Activated CD4-positive, alpha-beta T cell treated with anti-CD3 and anti-CD28 coated beads for 1 hour (primary cell): ENCODE measurements at regions not wholly inside any gene's neighbourhood (a gene's known extent, or its start where the extent isn't known, plus 50 kb on each side); places are given as distances from the start of the nearest gene placed in this dataset.

Experiments
- DNase-seq: peaks from one replicate; pipeline ENCODE4 v3.0.0-alpha.2; 2020

- DNase-seq: no peak
Observed at GRCh38 chr2:239537633-239538356, 137.0 kb upstream of the HDAC4 start.

GRCh38 chr2:239536186-239536585 lies 135.4 kb upstream of the HDAC4 start:
- no peak for DNase-seq

GRCh38 chr2:239535413-239536144 lies 134.8 kb upstream of the HDAC4 start:
- no peak for DNase-seq

GRCh38 chr2:239534581-239535412 lies 134.0 kb upstream of the HDAC4 start:
- no peak for DNase-seq

GRCh38 chr2:239533569-239534316 lies 132.9 kb upstream of the HDAC4 start:
- no peak for DNase-seq

GRCh38 chr2:239532859-239533258 lies 132.0 kb upstream of the HDAC4 start:
- no peak for DNase-seq

GRCh38 chr2:239532250-239532649 lies 131.4 kb upstream of the HDAC4 start:
- DNase-seq: no peak

GRCh38 chr2:239531456-239532241 lies 130.8 kb upstream of the HDAC4 start:
- DNase-seq: no peak

- DNase-seq: no peak
Observed at GRCh38 chr2:239530749-239531316, 130.0 kb upstream of the HDAC4 start.

- no peak for DNase-seq
Observed at GRCh38 chr2:239529313-239530015, 128.6 kb upstream of the HDAC4 start.

- DNase-seq: no peak
Observed at GRCh38 chr2:239528883-239529282, 128.1 kb upstream of the HDAC4 start.

GRCh38 chr2:239528146-239528545 lies 127.3 kb upstream of the HDAC4 start:
- DNase-seq: no peak

GRCh38 chr2:239526666-239527415 lies 126.0 kb upstream of the HDAC4 start:
- no peak for DNase-seq

- DNase-seq: no peak
Observed at GRCh38 chr2:239526038-239526437, 125.2 kb upstream of the HDAC4 start.

GRCh38 chr2:239523954-239524330 lies 123.1 kb upstream of the HDAC4 start:
- DNase-seq: no peak

GRCh38 chr2:239523147-239523953 lies 122.5 kb upstream of the HDAC4 start:
- no peak for DNase-seq

- no peak for DNase-seq
Observed at GRCh38 chr2:239522740-239523119, 121.9 kb upstream of the HDAC4 start.

- no peak for DNase-seq
Observed at GRCh38 chr2:239522002-239522739, 121.4 kb upstream of the HDAC4 start.

GRCh38 chr2:239521518-239521815 lies 120.6 kb upstream of the HDAC4 start:
- no peak for DNase-seq
